HK-2 (cell line): ENCODE measurements at regions not wholly inside any gene's neighbourhood (a gene's known extent, or its start where the extent isn't known, plus 50 kb on each side); places are given as distances from the start of the nearest gene placed in this dataset.
A peak's percentile ranks its signal among the peaks of the same experiment; 100 is the strongest.

ENCODE experiments used
- DNase-seq: peaks from one replicate; pipeline ENCODE4 v3.0.0-alpha.2; 2018; ENCODE audit not compliant: unreplicated experiment

GRCh38 chr3:28738425-28738824 is 389.8 kb upstream of the AZI2 start:
- DNase-seq, result no peak

GRCh38 chr3:28739647-28740046 is 391.0 kb upstream of the AZI2 start:
- no peak for DNase-seq

GRCh38 chr3:28743271-28743670 is 394.6 kb upstream of the AZI2 start:
- DNase-seq, result no peak

- DNase-seq, result no peak
These were observed 395.2 kb upstream of the AZI2 start for GRCh38 chr3:28743831-28744230.

- DNase-seq, result no peak
These were observed 396.8 kb upstream of the AZI2 start for GRCh38 chr3:28745436-28745835.

- no peak for DNase-seq
These were observed 397.4 kb upstream of the AZI2 start for GRCh38 chr3:28745916-28746617.

- no peak for DNase-seq
These were observed 398.4 kb upstream of the AZI2 start for GRCh38 chr3:28746990-28747389.

- no peak for DNase-seq
These were observed 403.2 kb upstream of the AZI2 start for GRCh38 chr3:28751864-28752263.

GRCh38 chr3:28752290-28752689 is 403.7 kb upstream of the AZI2 start:
- DNase-seq, result no peak

GRCh38 chr3:28756056-28756455 is 407.4 kb upstream of the AZI2 start:
- DNase-seq, result no peak

GRCh38 chr3:28758115-28758514 is 409.5 kb upstream of the AZI2 start:
- DNase-seq, result no peak

GRCh38 chr3:28761375-28761774 is 412.8 kb upstream of the AZI2 start:
- DNase-seq, result no peak

GRCh38 chr3:28765194-28765593 is 416.6 kb upstream of the AZI2 start:
- DNase-seq, result no peak

- no peak for DNase-seq
These were observed 419.8 kb upstream of the AZI2 start for GRCh38 chr3:28768439-28768838.

- no peak for DNase-seq
These were observed 429.3 kb upstream of the AZI2 start for GRCh38 chr3:28777806-28778475.

- no peak for DNase-seq
These were observed 431.9 kb upstream of the AZI2 start for GRCh38 chr3:28780480-28780879.

GRCh38 chr3:28781053-28781452 is 432.4 kb upstream of the AZI2 start:
- no peak for DNase-seq

GRCh38 chr3:28786446-28786845 is 437.8 kb upstream of the AZI2 start:
- no peak for DNase-seq

- no peak for DNase-seq
These were observed 439.9 kb upstream of the AZI2 start for GRCh38 chr3:28788571-28788970.

- no peak for DNase-seq
These were observed 443.2 kb upstream of the AZI2 start for GRCh38 chr3:28791713-28792255.

GRCh38 chr3:28792604-28793003 is 444.0 kb upstream of the AZI2 start:
- no peak for DNase-seq

GRCh38 chr3:28799084-28799483 is 450.5 kb upstream of the AZI2 start:
- peak; percentile 7 for DNase-seq

- no peak for DNase-seq
These were observed 451.6 kb upstream of the AZI2 start for GRCh38 chr3:28800203-28800602.
